Lower leg skin (tissue), 3 donors: ENCODE measurements at regions not wholly inside any gene's neighbourhood (a gene's known extent, or its start where the extent isn't known, plus 50 kb on each side); places are given as distances from the start of the nearest gene placed in this dataset.

Source experiments
- POLR2A ChIP-seq, 2 donors: fragments of 450-650 bp; IDR thresholded peaks; one replicate each; pipeline ENCODE4 v1.6.1; 2016 to 2017; ENCODE audit warnings: antibody characterized with exemption in 2 of 2, mild to moderate bottlenecking in 1 of 2, moderate library complexity in 1 of 2
- TF ChIP-seq, protein P1 (sequence below), 3 donors: fragments of 450-650 bp; IDR thresholded peaks; one replicate each; pipeline ENCODE4 v1.5.1; 2016; ENCODE audit warnings: antibody characterized with exemption in 3 of 3, mild to moderate bottlenecking in 3 of 3, moderate library complexity in 2 of 3

DNA sequence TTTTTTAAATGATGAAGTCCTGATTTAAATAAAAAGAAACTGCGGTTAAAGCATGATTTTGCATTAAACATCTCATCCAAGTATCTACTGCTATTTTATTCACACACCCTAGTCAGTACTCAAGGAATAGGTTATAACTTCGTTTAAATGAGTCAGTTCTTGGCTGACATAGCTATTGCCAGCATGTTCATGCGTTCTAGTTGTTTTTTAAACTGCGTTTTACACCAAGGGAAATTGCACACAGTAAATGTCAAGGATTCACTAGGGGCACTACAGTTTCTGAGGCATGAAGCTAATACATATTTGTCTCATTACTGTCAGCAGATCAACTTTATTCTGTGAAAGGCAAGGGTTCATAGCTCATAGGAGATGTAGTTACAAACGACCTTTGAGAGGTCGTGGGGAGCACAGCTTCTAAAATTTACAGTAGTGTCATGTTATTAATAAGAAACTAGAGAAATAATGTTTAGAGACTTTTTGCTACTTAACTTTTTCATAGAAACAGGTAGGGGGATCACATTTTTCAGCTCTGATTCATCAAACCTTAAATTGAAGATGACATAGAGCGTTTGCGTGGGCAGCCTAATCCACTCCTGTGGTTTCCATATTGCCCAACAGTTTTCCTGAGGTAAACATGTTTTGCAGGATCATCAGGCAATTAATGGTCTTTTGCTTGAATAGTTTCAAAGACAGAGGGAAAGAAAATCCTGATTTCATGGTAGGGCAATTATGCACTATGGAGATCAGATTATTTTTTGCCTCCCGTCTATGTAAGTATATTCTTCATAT lies 2222.7 kb upstream of the WWC1 start:
- TF ChIP-seq, protein P1, sequence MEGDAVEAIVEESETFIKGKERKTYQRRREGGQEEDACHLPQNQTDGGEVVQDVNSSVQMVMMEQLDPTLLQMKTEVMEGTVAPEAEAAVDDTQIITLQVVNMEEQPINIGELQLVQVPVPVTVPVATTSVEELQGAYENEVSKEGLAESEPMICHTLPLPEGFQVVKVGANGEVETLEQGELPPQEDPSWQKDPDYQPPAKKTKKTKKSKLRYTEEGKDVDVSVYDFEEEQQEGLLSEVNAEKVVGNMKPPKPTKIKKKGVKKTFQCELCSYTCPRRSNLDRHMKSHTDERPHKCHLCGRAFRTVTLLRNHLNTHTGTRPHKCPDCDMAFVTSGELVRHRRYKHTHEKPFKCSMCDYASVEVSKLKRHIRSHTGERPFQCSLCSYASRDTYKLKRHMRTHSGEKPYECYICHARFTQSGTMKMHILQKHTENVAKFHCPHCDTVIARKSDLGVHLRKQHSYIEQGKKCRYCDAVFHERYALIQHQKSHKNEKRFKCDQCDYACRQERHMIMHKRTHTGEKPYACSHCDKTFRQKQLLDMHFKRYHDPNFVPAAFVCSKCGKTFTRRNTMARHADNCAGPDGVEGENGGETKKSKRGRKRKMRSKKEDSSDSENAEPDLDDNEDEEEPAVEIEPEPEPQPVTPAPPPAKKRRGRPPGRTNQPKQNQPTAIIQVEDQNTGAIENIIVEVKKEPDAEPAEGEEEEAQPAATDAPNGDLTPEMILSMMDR (IDR thresholded peaks at IDR 0.05) = no peak
- no peak for TF ChIP-seq POLR2A (IDR thresholded peaks at IDR 0.05)
